SK-N-SH (cell line): ENCODE measurements at regions not wholly inside any gene's neighbourhood (a gene's known extent, or its start where the extent isn't known, plus 50 kb on each side); places are given as distances from the start of the nearest gene placed in this dataset.

Experiments used
- CTCF ChIA-PET: fragments of 300-600, 350-600 bp; formaldehyde crosslinking; extraction: SDS; loops from one replicate; lab custom pipeline; 2021; lab: Yijun Ruan, JAX
- POLR2A ChIA-PET: fragments of 350-600 bp; sonication (Branson Sonifier 250); formaldehyde crosslinking; extraction: SDS; loops from one replicate; lab custom pipeline; 2020; ENCODE audit warnings: antibody characterized with exemption, inconsistent platforms; lab: Yijun Ruan, JAX
- DNase-seq: peaks from one replicate; pipeline ENCODE4 v3.0.0; 2012
- H2AFZ ChIP-seq: fragments of 200-600 bp; sonication (generic); 2 replicates; pipeline ENCODE4 v1.8.1; 2016; ENCODE audit warnings: antibody characterized with exemption, mild to moderate bottlenecking, low read depth
- H3F3A ChIP-seq: fragments of 200-600 bp; sonication (generic); replicated peaks from 2 replicates; pipeline ENCODE3; 2016; ENCODE audit warnings: antibody characterized with exemption, mild to moderate bottlenecking; ENCODE audit not compliant: insufficient read depth
- H3K27ac ChIP-seq, 2 experiments: fragments of 200-500 bp in 1 of 2; fragments of 200-600 bp in 1 of 2; sonication (Bioruptor generic) in 1 of 2; sonication (generic), shearing (Covaris generic) in 1 of 2; 2 replicates each; pipeline versions ENCODE4 v1.5.1 to v1.6.1; 2014 to 2016; ENCODE audit warnings: low read depth in 2 of 2, inconsistent platforms in 1 of 2, low read length in 1 of 2, mild to moderate bottlenecking in 1 of 2, mixed read lengths in 1 of 2
- H3K27me3 ChIP-seq: fragments of 200-600 bp; sonication (generic), shearing (Covaris generic); 2 replicates; pipeline ENCODE4 v1.6.1; 2016; ENCODE audit warnings: mixed run types; ENCODE audit not compliant: insufficient read depth
- H3K36me3 ChIP-seq, 2 experiments: fragments of 200-500 bp in 1 of 2; fragments of 200-600 bp in 1 of 2; sonication (Bioruptor generic) in 1 of 2; sonication (generic) in 1 of 2; replicated peaks in 1 of 2; 2 replicates each; pipeline versions ENCODE3 to v1.5.1; 2014 to 2016; ENCODE audit warnings: low read length in 1 of 2, mild to moderate bottlenecking in 1 of 2; ENCODE audit not compliant: insufficient read depth in 2 of 2, control insufficient read depth in 1 of 2
- H3K4me1 ChIP-seq, 2 experiments: fragments of 200-500 bp in 1 of 2; fragments of 200-600 bp in 1 of 2; sonication (Bioruptor generic) in 1 of 2; sonication (generic), shearing (Covaris generic) in 1 of 2; 2 replicates each; pipeline versions ENCODE4 v1.5.1 to v1.6.1; 2014 to 2016; ENCODE audit warnings: low read depth in 1 of 2, low read length in 1 of 2, mixed run types in 1 of 2; ENCODE audit not compliant: insufficient read depth in 2 of 2, control insufficient read depth in 1 of 2
- H3K4me2 ChIP-seq: fragments of 200-600 bp; sonication (generic), shearing (Covaris generic); 2 replicates; pipeline ENCODE4 v1.6.1; 2017; ENCODE audit warnings: mixed run types
- H3K4me3 ChIP-seq, 2 experiments: fragments of 200-500 bp in 1 of 2; fragments of 200-600 bp in 1 of 2; sonication (Bioruptor generic) in 1 of 2; sonication (generic), shearing (Covaris generic) in 1 of 2; 2 replicates each; pipeline versions ENCODE4 v1.5.1 to v1.8.1; 2014 to 2016; ENCODE audit warnings: low read depth in 2 of 2, inconsistent platforms in 1 of 2, low read length in 1 of 2, mild to moderate bottlenecking in 1 of 2, mixed read lengths in 1 of 2, moderate library complexity in 1 of 2
- H3K79me2 ChIP-seq: fragments of 200-600 bp; sonication (generic); 2 replicates; pipeline ENCODE4 v1.8.1; 2017; ENCODE audit warnings: mild to moderate bottlenecking; ENCODE audit not compliant: insufficient read depth
- H3K9ac ChIP-seq: fragments of 200-600 bp; sonication (generic); 2 replicates; pipeline ENCODE4 v1.6.1; 2017; ENCODE audit warnings: mixed run types
- H3K9me2 ChIP-seq: fragments of 200-600 bp; sonication (generic); 2 replicates; pipeline ENCODE4 v1.6.1; 2017; ENCODE audit warnings: mixed run types
- H3K9me3 ChIP-seq: fragments of 200-600 bp; sonication (generic); 2 replicates; pipeline ENCODE4 v1.6.1; 2017; ENCODE audit warnings: mixed run types, mild to moderate bottlenecking, moderate library complexity
- H4K20me1 ChIP-seq: fragments of 200-600 bp; sonication (generic); 2 replicates; pipeline ENCODE4 v1.6.1; 2017; ENCODE audit warnings: mild to moderate bottlenecking, mixed run types; ENCODE audit not compliant: insufficient read depth
- FOXJ3 ChIP-seq: sonication (generic); formaldehyde crosslinking; IDR thresholded peaks from 2 replicates; pipeline ENCODE4 v1.5.1; 2020; ENCODE audit warnings: mild to moderate bottlenecking, missing genetic modification reagents
- GABPA ChIP-seq: IDR thresholded peaks from 2 replicates; pipeline ENCODE4 v1.4.0; 2012; ENCODE audit warnings: low read depth, mild to moderate bottlenecking
- JUND ChIP-seq: IDR thresholded peaks from 2 replicates; pipeline ENCODE4 v1.4.0; 2012
- MXI1 ChIP-seq: IDR thresholded peaks from 2 replicates; pipeline ENCODE4 v1.6.1; 2012; ENCODE audit warnings: mild to moderate bottlenecking, low read depth, low read length, improper control_type of control experiment
- NFIC ChIP-seq: IDR thresholded peaks from 2 replicates; pipeline ENCODE4 v1.4.0; 2012; ENCODE audit warnings: borderline replicate concordance
- NRF1 ChIP-seq: IDR thresholded peaks from 2 replicates; pipeline ENCODE4 v1.6.1; 2012; ENCODE audit warnings: low read depth, mild to moderate bottlenecking, low read length
- POLR2AphosphoS5 ChIP-seq: IDR thresholded peaks from 2 replicates; pipeline ENCODE4 v1.6.1; 2012; ENCODE audit warnings: low read depth, low read length
- RAD21 ChIP-seq: IDR thresholded peaks from 2 replicates; pipeline ENCODE4 v1.6.1; 2012; ENCODE audit warnings: mild to moderate bottlenecking, low read length
- RFX5 ChIP-seq: IDR thresholded peaks from 2 replicates; pipeline ENCODE4 v1.6.1; 2012; ENCODE audit warnings: mild to moderate bottlenecking, improper control_type of control experiment, low read length
- RXRA ChIP-seq: IDR thresholded peaks from 2 replicates; pipeline ENCODE4 v1.4.0; 2012; ENCODE audit warnings: low read depth, mild to moderate bottlenecking, borderline replicate concordance
- SMC3 ChIP-seq: IDR thresholded peaks from 2 replicates; pipeline ENCODE4 v1.6.1; 2012; ENCODE audit warnings: low read depth, low read length, improper control_type of control experiment
- TCF12 ChIP-seq: IDR thresholded peaks from 2 replicates; pipeline ENCODE4 v1.4.0; 2012
- WGBS: methylation state at CpG from one replicate; pipeline ENCODE4 v1.1.6; 2017; ENCODE audit warnings: low lambda C conversion rate; 5-methylcytosine and 5-hydroxymethylcytosine counted together
- TF ChIP-seq, protein P1 (sequence below): fragments of 200-600 bp; sonication (generic); IDR thresholded peaks from 2 replicates; pipeline ENCODE4 v1.6.1; 2017; ENCODE audit warnings: antibody characterized with exemption, mild to moderate bottlenecking, moderate library complexity
- TF ChIP-seq, protein P2 (sequence below): IDR thresholded peaks from 2 replicates; pipeline ENCODE4 v1.4.0; 2012; ENCODE audit warnings: low read depth, borderline replicate concordance

- no peak overlapping the region; a peak in 1 of 4 replicates for H3K27ac ChIP-seq
- H3K9me2 ChIP-seq = no peaks in the 10 kb centered on the region
- H3K79me2 ChIP-seq = no peaks in the 10 kb centered on the region
- no peaks in the 10 kb centered on the region for H3K36me3 ChIP-seq
- ChIA-PET CTCF (interaction anchor here (0.6 to 1.6 kb wide), 23 partner anchors 9 to 689 kb away, joined by 3 to 18 read pairs (median 4); no protein-coding TSS in a partner anchor), POLR2A (no interaction called here)
- peak; percentile 82 for DNase-seq
- no peaks in the 10 kb centered on the region for H4K20me1 ChIP-seq
- TF ChIP-seq NRF1 (no peak), RXRA (no peak), SMC3 (peak; percentile 50), RAD21 (peak; percentile 63), TCF12 (no peak), FOXJ3 (no peak), MXI1 (no peak), POLR2AphosphoS5 (no peak), GABPA (no peak)
- TF ChIP-seq, protein P1, sequence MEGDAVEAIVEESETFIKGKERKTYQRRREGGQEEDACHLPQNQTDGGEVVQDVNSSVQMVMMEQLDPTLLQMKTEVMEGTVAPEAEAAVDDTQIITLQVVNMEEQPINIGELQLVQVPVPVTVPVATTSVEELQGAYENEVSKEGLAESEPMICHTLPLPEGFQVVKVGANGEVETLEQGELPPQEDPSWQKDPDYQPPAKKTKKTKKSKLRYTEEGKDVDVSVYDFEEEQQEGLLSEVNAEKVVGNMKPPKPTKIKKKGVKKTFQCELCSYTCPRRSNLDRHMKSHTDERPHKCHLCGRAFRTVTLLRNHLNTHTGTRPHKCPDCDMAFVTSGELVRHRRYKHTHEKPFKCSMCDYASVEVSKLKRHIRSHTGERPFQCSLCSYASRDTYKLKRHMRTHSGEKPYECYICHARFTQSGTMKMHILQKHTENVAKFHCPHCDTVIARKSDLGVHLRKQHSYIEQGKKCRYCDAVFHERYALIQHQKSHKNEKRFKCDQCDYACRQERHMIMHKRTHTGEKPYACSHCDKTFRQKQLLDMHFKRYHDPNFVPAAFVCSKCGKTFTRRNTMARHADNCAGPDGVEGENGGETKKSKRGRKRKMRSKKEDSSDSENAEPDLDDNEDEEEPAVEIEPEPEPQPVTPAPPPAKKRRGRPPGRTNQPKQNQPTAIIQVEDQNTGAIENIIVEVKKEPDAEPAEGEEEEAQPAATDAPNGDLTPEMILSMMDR = peak; percentile 49
- TF ChIP-seq, protein P2, sequence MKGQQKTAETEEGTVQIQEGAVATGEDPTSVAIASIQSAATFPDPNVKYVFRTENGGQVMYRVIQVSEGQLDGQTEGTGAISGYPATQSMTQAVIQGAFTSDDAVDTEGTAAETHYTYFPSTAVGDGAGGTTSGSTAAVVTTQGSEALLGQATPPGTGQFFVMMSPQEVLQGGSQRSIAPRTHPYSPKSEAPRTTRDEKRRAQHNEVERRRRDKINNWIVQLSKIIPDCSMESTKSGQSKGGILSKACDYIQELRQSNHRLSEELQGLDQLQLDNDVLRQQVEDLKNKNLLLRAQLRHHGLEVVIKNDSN = no peak
- H3F3A ChIP-seq = no peaks in the 10 kb centered on the region
- 18% methylated on average over 20 of the region's 24 CpGs for WGBS
- H2AFZ ChIP-seq = no peak overlapping the region
- H3K4me3 ChIP-seq = no peak overlapping the region
- no peaks in the 10 kb centered on the region for H3K9me3 ChIP-seq
- H3K9ac ChIP-seq = no peak overlapping the region
- no peaks in the 10 kb centered on the region; the same call in 1 of the 2 replicates for H3K27me3 ChIP-seq
- no peak overlapping the region for H3K4me2 ChIP-seq
- peaks cover 0 to 3% of the 10 kb centered on the region in 2 experiments; a peak in 1 of 4 replicates for H3K4me1 ChIP-seq
Observed at GRCh38 chr22:48943567-48944432, 883.9 kb downstream of the BRD1 start.

GRCh38 chr22:48942698-48943566 is 884.7 kb downstream of the BRD1 start:
- no peak for TF ChIP-seq JUND
- TF ChIP-seq GABPA = no peak
- TF ChIP-seq NFIC = no peak
- TF ChIP-seq RFX5 = no peak
- Histone ChIP-seq H2AFZ (no peak overlapping the region), H3K9ac (no peak overlapping the region), H3K4me3 (no peak overlapping the region), H3K27me3 (no peaks in the 10 kb centered on the region; the same call in 1 of the 2 replicates), H3F3A (no peaks in the 10 kb centered on the region), H3K4me2 (no peak overlapping the region), H3K79me2 (no peaks in the 10 kb centered on the region), H4K20me1 (no peaks in the 10 kb centered on the region), H3K9me3 (no peaks in the 10 kb centered on the region), H3K27ac (no peak overlapping the region), H3K36me3 (no peaks in the 10 kb centered on the region), H3K4me1 (peaks cover 0 to 3% of the 10 kb centered on the region in 2 experiments; a peak in 1 of 4 replicates), H3K9me2 (no peaks in the 10 kb centered on the region)
- 12% methylated on average over 11 of the region's 21 CpGs for WGBS
- ChIA-PET POLR2A (no interaction called here), CTCF (interaction anchor here (0.7 to 1.6 kb wide), 16 partner anchors 10 to 690 kb away, joined by 3 to 18 read pairs (median 4); no protein-coding TSS in a partner anchor)
- DNase-seq = no peak
